Activated CD4-positive, CD25-positive, alpha-beta regulatory T cell treated with anti-CD3 and anti-CD28 coated beads, Interleukin-2, amount 50 U/mL, for 16 hours (primary cell): ENCODE measurements at regions not wholly inside any gene's neighbourhood (a gene's known extent, or its start where the extent isn't known, plus 50 kb on each side); places are given as distances from the start of the nearest gene placed in this dataset.
"Not testable (repeated sequence)": the region's sequence is repeated elsewhere in the genome, so short reads cannot be mapped to it uniquely, and the experiment has no call there.

ENCODE experiments used
- DNase-seq: peaks from one replicate; pipeline ENCODE4 v3.0.0-alpha.2; 2020; ENCODE audit warnings: low read depth, low spot score

DNA sequence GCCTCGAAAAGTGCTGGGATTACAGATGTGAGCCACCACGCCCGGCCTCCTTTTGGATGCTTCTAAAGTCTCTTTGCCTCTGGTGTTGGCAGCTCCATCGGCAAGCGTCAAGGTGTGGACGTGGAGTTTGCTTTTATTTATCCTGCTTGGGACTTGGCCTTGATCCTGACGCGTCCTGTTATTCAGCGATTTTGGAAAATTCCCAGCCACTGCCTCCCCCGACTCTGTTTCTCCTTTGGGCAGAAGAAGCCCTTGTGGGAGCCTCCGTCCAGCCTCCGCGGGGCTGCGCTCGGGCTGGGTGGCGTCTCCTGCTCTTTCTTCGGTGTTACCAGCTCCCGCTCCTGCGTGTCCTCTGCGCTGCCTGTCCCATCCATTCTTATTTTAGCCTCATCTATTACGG, 151.7 kb downstream of the TMEM121 start:
- DNase-seq, result not testable (repeated sequence)

DNA sequence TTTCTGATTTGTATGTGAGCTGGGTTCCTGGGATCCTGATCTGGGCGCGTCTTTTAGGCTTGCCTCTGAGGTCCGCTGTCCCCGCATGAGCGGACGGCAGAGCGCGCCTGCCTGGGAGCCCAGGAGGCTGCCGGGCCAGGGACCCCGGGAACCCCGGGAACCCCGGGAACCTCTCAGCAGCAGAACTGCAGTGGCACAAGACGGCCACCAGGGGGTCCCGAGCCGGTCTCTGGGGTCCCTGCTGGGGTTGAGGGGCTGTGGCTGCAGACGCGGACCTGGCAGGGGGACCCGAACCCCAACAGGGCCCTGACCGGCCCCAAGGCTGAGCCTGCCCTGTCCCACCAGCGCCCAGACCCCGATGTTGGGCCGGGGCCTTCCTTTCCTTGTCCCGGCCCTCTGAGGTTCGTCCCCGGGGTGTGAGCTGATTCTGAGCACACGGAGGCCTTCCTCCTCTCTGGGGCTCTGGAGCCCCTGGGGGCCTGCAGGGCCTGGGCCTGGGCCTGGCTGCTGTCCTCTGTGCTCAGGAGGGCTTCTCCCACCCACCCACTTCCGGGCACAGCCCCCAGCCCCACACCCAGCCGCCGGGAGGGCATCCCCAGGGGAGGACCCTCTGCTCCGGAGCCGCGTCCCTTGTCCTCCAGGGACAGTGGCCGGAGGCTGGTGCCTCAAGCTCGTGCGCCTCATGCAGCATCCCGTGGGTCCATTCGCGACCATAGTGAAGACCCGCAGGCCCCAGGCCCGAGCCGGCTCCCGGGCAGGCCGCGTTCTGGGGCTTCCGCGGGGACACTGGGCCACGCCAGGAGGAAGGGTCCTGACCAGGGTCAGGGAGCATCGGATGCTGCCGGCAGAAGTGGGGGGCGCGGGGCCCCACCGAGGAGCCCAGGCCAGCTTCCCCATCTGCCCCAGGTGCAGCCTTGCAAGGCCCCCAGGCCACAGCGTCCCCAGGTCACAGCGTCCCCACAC, 152.9 kb downstream of the TMEM121 start:
- not testable (repeated sequence) for DNase-seq

DNA sequence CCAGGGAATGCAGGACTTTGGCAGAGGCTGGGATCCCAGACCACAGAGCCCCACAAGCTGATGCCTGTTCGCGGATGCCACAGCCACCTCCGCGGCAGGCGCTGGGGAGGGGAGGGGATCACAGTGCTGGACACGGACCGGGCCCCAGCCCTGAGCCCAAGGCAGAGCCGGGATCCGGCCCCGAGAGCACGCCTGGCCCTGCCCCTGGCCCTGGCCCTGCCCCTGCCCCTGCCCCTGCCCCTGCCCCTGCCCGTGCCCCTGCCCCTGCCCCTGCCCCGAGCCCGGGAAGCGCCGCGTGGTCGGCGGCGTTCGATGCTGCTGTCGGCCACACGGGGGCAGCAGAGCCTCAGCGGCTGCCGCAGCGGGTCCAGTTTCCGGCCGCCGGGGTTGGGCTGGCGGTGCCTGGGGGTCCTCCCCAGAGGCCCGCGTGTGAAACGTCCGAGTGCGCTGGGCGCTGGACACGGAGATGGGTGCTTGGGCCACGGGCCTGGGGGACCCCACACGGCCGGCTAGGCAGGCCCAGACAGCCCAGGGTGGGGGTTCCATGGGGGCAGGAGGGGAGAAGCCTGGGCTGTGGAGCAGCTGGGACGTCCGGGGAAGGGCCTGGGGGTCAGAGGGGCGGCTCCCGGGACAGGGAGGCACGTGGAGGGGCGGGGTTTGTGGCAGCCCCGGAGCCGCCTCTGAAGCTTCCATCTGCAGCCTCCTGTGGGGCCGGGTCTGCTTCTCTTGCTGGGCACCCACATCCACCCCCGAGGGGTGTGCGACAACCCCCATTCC, 153.8 kb downstream of the TMEM121 start:
- DNase-seq, result not testable (repeated sequence)

DNA sequence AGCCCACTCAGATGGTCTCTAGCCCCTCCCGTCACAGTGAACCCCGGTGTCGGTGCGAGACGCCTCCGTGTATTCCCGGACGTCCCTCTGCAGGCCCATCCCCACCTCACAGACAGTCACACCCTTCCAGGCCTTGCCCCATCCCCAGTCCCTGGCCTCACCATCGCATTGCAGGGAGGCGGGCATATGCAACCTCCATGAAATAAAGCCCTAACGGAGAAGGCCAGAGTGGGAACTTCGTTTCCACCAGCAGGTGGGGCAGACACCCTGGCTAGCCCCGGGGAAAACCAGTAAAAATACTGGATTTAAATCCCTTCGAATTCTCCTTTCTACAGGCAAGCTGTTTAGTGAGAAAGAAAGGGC, 154.3 kb downstream of the TMEM121 start:
- not testable (repeated sequence) for DNase-seq

DNA sequence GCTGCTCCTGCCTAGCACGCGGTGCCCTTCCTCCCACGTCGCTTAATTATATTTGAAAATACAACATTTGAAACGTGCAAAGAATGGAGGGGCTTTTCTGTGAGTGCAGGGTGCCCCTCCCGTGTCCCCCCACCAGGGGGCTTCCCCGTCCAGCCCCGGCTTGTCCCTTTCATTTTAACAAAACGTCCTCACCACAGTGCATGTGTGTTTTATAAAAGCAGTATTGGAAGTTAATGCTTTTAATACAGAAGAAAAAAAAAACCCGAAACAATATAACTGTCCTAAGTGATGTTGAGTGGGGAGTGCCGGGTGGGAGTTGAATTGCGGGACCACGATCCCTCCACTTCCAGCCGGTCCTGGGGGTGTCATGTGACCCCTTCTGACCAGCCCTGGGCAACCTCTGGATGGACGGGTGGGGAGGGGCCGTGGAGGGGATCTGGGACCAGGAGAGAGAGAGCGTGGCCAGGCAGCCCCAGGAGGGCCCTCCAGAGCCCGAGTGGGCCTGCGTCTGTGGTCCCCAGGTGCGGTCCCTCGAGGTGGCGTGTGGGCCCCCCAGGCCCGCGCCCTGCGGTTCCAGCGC, 155.3 kb downstream of the TMEM121 start:
- DNase-seq, result not testable (repeated sequence)

DNA sequence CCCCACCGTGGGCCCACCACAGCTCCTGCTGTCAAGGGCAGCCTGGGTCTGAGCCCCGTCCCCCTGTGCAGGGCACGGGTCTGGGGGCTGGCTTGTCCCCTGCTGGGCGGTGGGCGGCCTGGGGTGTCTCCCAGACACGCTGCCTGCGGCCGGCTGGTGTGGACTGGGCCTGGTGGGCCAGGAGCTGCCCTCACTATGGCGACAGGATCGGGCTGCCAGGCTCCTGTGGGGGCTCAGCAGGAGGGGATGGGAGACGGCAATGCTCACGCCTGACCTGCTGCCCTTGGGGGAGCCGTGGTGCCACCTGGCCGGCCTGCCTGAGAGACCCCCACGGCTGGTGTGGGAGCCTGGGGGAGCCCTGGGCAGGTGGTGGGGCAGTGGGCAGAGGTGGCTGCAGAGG, 156.1 kb downstream of the TMEM121 start:
- not testable (repeated sequence) for DNase-seq

DNA sequence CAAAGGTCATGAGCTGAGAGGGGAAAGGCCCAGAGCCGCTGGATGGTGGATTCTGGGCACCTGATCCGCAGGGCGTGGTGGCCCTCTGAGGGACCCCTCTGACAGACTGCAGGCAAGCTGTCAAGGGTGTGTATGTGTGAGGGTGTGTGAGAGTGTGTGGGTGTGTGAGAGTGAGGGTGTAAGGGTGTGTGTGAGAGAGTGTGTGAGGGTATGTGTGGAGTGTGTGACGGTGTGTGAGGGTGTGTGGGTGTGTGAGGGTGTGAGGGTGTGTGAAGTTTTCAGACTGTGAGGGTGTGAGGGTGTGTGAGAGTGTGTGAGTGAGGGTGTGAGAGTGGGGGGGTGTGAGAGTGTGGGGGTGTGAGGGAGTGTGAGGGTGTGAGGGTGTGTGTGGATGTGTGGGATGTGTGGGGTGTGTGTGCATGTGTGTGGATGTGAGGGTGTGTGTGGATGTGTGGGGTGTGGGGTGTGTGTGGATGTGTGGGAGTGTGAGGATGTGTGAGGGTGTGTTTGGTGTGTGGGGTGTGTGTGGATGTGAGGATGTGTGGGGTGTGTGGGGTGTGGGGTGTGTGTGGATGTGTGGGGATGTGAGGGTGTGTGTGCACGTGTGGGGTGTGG, 156.7 kb downstream of the TMEM121 start:
- no peak for DNase-seq

DNA sequence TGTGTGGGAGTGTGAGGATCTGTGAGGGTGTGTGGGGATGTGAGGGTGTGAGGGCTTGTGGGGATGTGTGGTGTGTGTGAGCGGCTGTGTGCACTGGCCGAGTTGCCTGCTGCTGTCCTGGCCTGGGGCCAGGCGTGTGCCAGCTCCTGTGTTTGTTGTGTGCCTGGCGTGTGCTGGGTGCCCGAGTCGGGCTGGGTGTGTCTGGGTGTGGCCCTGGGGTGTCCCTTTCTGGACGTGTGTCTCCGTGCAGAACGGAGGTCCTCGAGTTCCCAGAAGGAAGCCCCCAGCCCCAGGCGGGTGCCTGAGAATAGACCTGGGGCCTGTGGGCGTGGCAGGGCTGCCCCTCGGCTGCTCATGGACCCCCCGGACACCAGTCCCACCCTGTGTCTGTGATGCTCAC, 157.7 kb downstream of the TMEM121 start:
- not testable (repeated sequence) for DNase-seq

DNA sequence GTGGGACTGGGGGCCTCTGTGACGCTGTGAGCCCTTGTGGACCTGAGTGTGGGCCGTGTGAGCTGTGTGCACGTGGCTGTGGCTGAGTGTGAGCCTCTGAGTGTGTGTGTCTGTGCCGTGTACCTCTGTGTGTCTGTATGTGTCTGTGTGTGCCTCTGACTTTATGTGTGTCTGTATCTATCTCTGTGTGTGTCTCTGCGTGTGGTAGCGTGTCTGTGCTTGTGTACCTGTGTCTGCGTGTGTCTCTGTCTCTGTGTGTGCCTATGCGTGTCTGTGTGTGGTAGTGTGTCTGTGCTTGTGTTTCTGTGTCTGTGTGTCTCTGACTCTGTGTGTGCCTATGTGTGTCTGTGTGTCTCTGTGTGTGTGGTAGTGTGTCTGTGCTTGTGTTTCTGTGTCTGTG, 158.2 kb downstream of the TMEM121 start:
- DNase-seq, result not testable (repeated sequence)

DNA sequence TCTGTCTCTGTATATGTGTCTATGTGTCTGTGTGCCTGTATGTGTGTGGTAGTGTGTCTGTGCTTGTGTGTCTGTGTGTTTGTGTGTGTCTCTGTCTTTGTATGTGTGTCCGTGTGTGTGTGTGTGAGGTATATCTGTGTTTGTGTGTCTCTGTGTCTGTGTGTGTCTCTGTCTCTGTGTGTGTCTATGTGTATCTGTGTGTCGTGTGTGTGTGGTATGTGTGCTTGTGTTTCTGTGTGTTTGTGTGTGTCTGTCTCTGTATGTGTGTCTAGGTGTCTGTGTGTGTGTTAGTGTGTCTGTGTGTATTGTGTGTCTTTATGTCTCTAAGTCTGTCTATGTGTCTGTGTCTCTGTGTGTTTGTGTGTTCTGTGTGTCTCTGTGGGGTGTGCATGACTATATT, 158.6 kb downstream of the TMEM121 start:
- no peak for DNase-seq

DNA sequence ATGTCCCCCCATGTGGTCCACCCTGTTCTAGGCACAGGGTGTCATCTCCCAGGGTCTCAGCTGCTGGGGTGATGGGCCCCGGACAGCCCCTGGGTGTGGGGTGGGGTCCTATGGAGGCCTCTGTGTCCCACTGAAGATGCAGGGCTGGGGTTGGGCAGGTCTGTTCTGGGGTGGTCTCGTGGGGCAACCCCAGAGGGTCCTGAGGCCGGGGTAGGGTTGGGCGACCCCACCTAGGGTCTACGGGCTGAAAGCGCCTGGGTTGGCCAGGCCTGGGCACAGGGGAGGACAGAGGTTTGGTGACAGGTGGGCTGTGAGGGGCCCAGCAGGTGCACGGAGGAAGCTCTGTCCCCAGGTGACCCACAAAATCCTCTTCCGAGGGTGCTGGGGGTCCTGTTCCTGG, 159.2 kb downstream of the TMEM121 start:
- DNase-seq, result not testable (repeated sequence)

DNA sequence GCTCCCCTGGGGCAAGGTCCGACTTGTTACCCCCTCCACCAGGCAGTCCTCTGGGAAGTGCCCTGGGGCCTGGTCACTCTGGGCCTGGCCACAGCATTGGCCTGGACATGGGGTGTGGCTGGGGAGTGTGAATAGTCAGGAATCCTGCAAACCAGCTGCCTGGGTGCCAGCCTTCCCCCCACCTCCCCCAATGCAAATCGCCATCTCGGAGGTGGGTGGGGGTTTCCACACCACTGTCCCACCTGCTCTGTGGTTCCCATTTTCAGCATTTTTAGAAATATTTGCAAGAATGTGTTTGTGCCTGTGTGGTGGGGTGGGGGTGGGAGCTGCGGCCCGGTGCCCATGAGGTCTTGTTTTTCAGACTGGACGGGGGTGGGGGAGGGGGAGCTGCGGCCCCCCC, 159.7 kb downstream of the TMEM121 start:
- not testable (repeated sequence) for DNase-seq

DNA sequence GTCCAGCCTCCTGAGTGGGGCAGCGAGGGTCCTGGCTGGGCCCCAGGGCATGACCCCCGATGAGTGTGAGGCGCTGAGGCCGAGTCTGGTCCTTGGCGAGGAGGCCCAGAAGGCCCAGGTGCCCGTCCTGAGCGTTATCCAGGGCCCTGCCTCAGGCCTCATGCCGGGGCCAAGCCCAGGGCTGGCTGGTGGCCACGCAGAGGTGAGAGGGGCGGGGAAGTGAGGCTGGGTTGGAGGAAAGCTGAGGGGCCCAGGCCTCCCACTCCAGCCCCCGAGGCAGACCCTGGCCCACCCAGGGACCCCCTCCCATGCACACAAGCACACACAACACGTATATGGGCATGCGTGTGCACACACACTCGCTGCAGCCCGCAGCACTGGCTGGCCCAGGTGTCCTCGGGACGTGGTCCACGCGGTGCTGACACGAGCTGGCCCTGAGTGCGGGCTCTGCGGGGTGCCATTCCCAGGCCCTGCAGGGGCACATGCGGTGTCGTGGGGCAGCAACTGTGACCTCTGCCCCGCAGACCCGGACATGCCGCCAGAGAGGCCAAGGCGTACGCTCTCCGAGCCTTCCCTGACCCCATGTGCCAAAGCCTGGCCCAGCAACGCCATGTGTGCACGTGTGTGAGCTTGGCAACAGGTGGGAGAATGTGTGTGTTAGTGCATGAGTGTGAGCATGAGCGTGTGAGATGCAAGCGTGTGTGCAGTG, 160.2 kb downstream of the TMEM121 start:
- not testable (repeated sequence) for DNase-seq

DNA sequence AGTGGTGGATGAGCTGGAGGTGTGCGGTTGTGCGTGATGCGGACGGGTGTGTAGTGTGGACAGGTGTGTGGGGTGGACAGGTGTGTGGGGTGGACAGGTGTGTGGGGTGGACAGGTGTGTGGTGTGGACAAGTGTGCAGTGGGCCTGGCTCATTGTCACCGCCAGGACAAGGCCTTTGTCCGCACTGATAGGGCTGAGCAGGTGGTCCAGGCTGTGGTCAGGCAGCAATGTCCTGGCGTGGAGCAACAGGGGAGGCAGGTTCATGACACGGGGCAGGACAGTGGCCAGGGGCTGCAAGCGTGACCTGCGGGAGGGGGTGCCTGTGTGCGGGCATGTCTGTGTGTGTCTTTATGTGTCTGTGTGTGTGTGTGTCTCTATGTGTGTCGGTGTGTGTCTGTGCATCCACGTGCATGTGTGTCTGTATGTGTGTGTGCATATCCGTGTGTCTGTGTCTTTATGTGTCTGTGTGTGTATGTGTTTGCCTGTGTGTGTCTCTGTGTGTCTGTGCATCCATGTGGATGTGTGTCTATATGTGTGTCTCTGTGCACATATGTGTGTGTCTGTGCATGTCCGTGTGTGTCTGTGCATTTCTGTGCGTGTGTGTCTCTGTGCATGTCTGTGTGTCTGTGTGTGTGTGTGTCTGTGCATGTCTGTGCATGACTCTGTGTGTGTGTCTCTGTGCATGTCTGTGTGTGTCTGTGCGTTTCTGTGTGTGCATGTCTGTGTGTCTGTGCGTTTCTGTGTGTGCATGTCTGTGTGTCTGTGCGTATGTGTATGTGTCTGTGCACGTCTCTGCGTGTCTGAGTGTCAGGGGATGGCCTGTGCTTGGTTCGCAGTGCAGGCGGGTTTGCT, 161.0 kb downstream of the TMEM121 start:
- DNase-seq, result not testable (repeated sequence)

DNA sequence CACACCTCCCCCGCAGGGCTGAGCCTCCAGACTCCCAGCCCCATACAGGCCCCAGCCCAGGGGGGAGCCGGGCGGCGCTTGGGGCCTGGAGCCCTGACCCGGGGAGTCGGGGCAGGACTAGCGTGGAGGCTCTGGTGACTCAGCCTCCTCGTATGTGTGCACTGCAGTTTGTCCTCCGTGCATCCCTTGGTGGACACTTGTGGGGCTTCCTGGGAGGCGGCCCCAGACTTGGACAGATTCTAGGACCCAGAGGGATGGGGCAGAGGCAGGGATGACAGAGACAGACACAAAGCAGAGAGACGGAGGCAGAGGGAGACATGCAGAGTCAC, 161.6 kb downstream of the TMEM121 start:
- DNase-seq, result not testable (repeated sequence)

DNA sequence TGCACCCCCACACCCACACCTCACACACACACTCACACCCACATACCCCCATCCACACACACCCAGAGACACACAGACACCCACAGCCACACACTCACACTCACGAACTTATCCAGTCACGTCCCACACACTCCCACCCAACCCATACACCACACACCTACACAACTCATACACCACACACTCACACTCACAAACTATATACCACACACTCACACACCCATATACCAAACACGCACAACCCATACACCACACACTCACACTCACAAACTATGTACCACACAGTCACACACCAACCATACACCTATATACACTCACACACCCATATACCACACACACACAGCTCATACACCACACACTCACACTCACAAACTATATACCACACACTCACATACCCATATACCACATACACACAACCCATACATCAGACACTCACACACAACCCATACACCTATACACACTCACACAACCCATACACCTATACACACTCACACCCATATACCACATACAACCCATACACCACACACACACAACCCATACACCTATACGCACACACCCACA, 162.4 kb downstream of the TMEM121 start:
- DNase-seq, result not testable (repeated sequence)

DNA sequence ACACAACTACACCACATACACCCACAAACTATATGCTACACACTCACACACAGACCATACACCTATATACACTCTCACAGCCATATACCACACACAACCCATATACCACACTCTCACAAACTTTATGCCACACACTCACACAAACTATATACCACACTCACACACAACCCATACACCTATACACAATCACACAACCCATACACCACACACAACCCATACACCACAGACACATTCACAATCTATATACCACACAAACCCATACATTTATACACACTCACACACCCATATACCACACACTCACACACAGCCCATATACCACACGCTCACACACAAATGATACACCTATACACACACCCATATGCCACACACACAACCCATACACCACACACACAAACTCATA, 163.3 kb downstream of the TMEM121 start:
- DNase-seq, result no peak

DNA sequence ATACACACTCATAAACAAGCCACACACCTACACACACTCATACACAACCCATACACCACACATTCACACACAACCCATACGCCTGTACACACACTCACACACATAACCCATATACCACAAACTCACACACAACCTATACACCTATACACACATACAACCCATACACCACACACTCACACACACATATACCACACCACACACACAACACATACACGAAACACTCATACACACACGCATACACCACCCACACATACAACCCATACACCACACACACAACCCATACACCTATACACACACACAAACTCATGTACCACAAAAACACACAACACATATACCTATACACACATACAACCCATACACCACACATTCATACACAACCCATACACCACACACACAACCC, 164.3 kb downstream of the TMEM121 start:
- no peak for DNase-seq

DNA sequence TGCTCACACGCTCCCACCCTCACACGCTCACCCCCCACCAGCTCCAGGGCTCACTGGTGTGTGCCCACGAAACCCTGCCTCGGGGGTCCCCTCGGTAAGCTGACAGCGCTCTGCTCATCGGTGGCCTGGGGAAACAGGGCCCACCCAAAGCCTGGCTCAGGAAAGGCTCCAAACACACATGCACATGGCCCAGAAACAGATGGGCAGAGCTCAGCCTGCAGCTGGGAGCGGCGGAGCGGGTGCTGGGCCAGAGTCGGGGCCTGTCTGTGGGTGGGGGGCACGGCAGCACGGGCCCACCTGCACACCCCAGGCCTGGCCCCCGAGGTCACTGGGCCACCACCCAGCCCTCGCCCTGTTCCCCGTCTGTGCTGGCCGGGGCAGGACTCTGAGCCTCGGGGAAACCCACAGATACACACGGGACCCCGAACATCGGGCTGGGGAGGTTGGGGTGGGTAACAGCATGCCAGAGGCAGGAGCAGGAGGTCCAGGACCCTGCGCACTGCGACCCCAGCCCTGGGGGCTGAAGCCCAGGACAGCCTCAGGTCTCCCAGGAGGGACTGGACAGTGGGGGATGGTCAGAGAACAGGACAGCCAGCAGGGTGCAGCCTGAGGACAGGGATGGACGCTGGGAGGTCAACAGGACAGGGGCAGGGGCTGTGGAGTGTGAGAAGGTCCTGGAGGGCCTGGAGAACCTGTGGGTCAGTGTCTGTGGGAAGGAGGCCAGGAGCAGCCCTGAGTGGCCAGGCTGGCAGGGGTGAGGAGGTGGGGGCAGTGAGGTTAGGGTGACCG, 165.1 kb downstream of the TMEM121 start:
- not testable (repeated sequence) for DNase-seq
